HEK293 (cell line): ENCODE measurements at regions not wholly inside any gene's neighbourhood (a gene's known extent, or its start where the extent isn't known, plus 50 kb on each side); places are given as distances from the start of the nearest gene placed in this dataset.

ENCODE experiments used
- CTCF ChIA-PET: fragments of 350-600 bp; formaldehyde crosslinking; extraction: SDS; loops from one replicate; lab custom pipeline; 2021; ENCODE audit warnings: antibody characterized with exemption; lab: Yijun Ruan, JAX
- POLR2A ChIA-PET: fragments of 300-600 bp; formaldehyde crosslinking; extraction: SDS; loops from one replicate; lab custom pipeline; 2020; ENCODE audit warnings: antibody characterized with exemption, inconsistent platforms; lab: Yijun Ruan, JAX
- H3K27ac ChIP-seq: fragments of 200-500 bp; sonication (Bioruptor generic); 2 replicates; pipeline ENCODE4 v1.5.1; 2014; ENCODE audit warnings: low read depth, low read length, control low read depth, inconsistent platforms; ENCODE audit errors: extremely low read depth
- H3K36me3 ChIP-seq, 2 experiments: fragments of 200-500 bp in 1 of 2; sonication (Bioruptor generic) in 1 of 2; 1 replicate in 1 of 2; 2 replicates in 1 of 2; pipeline ENCODE4 v1.5.1; 2014 to 2017; ENCODE audit warnings: inconsistent platforms in 2 of 2, low read length in 2 of 2; ENCODE audit not compliant: control insufficient read depth in 2 of 2, insufficient read depth in 1 of 2
- H3K4me1 ChIP-seq: fragments of 200-500 bp; sonication (Bioruptor generic); 2 replicates; pipeline ENCODE4 v1.5.1; 2014; ENCODE audit warnings: mild to moderate bottlenecking, low read length, inconsistent platforms; ENCODE audit not compliant: control insufficient read depth, insufficient read depth
- H3K4me3 ChIP-seq: 2 replicates; pipeline ENCODE4 v1.5.1; 2011; ENCODE audit warnings: low read depth, mild to moderate bottlenecking, control low read depth, low read length, moderate library complexity
- H3K9me3 ChIP-seq: fragments of 200-500 bp; sonication (Bioruptor generic); 2 replicates; pipeline ENCODE4 v1.5.1; 2014; ENCODE audit warnings: low read depth, low read length, inconsistent platforms; ENCODE audit not compliant: control insufficient read depth, insufficient read depth
- BCL11B ChIP-seq: fragments of 450-650 bp; formaldehyde crosslinking; IDR thresholded peaks from 2 replicates; pipeline ENCODE4 v1.5.1; 2016; ENCODE audit warnings: low read depth, missing biosample characterization, missing genetic modification characterization
- KLF10 ChIP-seq: fragments of 450-650 bp; IDR thresholded peaks from 2 replicates; pipeline ENCODE4 v1.5.1; 2018; ENCODE audit warnings: missing biosample characterization, mild to moderate bottlenecking, missing genetic modification characterization
- PBX3 ChIP-seq: sonication (generic); formaldehyde crosslinking; IDR thresholded peaks from 2 replicates; pipeline ENCODE4 v1.8.1; 2022; ENCODE audit warnings: mild to moderate bottlenecking, moderate library complexity, missing genetic modification reagents
- ZFP69B ChIP-seq: fragments of 450-650 bp; formaldehyde crosslinking; IDR thresholded peaks from 2 replicates; pipeline ENCODE4 v1.5.1; 2016; ENCODE audit warnings: missing biosample characterization, missing genetic modification characterization
- ZNF10 ChIP-seq: fragments of 450-650 bp; formaldehyde crosslinking; IDR thresholded peaks from 2 replicates; pipeline ENCODE4 v1.5.1; 2017; ENCODE audit warnings: missing biosample characterization, missing genetic modification characterization
- ZNF132 ChIP-seq: fragments of 450-650 bp; formaldehyde crosslinking; IDR thresholded peaks from 2 replicates; pipeline ENCODE4 v1.5.1; 2017; ENCODE audit warnings: missing biosample characterization, missing genetic modification characterization, borderline replicate concordance
- ZNF146 ChIP-seq: fragments of 450-650 bp; formaldehyde crosslinking; IDR thresholded peaks from 2 replicates; pipeline ENCODE4 v1.5.1; 2016; ENCODE audit warnings: missing biosample characterization, missing genetic modification characterization
- ZNF239 ChIP-seq: fragments of 450-650 bp; formaldehyde crosslinking; IDR thresholded peaks from 2 replicates; pipeline ENCODE4 v1.5.1; 2016; ENCODE audit warnings: missing biosample characterization, missing genetic modification characterization
- ZNF48 ChIP-seq: fragments of 450-650 bp; formaldehyde crosslinking; IDR thresholded peaks from 2 replicates; pipeline ENCODE4 v1.5.1; 2016; ENCODE audit warnings: missing biosample characterization, missing genetic modification characterization
- ZNF518A ChIP-seq: fragments of 450-650 bp; formaldehyde crosslinking; conservative IDR thresholded peaks from 2 replicates; pipeline ENCODE4 v1.5.1; 2016; ENCODE audit warnings: low read depth, missing biosample characterization, missing genetic modification characterization
- ZNF629 ChIP-seq: fragments of 450-650 bp; formaldehyde crosslinking; IDR thresholded peaks from 2 replicates; pipeline ENCODE4 v1.5.1; 2017; ENCODE audit warnings: missing biosample characterization, missing genetic modification characterization
- ZNF791 ChIP-seq: fragments of 450-650 bp; formaldehyde crosslinking; IDR thresholded peaks from 2 replicates; pipeline ENCODE4 v1.5.1; 2016; ENCODE audit warnings: missing biosample characterization, missing genetic modification characterization
- TF ChIP-seq, protein P1 (sequence below): fragments of 450-650 bp; formaldehyde crosslinking; IDR thresholded peaks from 2 replicates; pipeline ENCODE4 v1.5.1; 2016; ENCODE audit warnings: missing biosample characterization, missing genetic modification characterization
- TF ChIP-seq, protein P2 (sequence below): fragments of 450-650 bp; formaldehyde crosslinking; IDR thresholded peaks from 2 replicates; pipeline ENCODE4 v1.5.0; 2017; ENCODE audit warnings: missing biosample characterization, missing genetic modification characterization, borderline replicate concordance

DNA sequence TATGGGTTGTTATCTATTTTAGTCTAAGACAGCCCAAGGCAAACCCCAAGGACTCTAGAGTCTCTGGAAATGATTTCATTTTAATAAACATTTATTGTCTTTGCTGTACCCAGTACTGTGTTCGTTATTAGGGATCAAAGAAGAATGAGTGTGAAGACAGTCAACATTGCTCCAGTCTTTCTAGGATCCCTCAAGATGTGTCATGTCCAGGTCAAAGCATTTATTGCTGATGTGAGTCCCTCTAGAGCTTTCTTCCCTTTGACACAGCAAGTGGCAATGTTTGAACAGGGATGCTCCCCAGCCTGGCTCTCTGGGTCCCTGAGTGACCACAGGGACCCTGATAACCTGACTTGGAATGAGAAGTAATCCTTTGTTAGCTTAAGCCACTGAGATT, 123.1 kb upstream of the STK17B start (continued):
- TF ChIP-seq, protein P1, sequence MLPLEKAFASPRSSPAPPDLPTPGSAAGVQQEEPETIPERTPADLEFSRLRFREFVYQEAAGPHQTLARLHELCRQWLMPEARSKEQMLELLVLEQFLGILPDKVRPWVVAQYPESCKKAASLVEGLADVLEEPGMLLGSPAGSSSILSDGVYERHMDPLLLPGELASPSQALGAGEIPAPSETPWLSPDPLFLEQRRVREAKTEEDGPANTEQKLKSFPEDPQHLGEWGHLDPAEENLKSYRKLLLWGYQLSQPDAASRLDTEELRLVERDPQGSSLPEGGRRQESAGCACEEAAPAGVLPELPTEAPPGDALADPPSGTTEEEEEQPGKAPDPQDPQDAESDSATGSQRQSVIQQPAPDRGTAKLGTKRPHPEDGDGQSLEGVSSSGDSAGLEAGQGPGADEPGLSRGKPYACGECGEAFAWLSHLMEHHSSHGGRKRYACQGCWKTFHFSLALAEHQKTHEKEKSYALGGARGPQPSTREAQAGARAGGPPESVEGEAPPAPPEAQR = no peak
- no peak for TF ChIP-seq ZNF132 (tag by site-specific recombination)
- TF ChIP-seq, protein P2, sequence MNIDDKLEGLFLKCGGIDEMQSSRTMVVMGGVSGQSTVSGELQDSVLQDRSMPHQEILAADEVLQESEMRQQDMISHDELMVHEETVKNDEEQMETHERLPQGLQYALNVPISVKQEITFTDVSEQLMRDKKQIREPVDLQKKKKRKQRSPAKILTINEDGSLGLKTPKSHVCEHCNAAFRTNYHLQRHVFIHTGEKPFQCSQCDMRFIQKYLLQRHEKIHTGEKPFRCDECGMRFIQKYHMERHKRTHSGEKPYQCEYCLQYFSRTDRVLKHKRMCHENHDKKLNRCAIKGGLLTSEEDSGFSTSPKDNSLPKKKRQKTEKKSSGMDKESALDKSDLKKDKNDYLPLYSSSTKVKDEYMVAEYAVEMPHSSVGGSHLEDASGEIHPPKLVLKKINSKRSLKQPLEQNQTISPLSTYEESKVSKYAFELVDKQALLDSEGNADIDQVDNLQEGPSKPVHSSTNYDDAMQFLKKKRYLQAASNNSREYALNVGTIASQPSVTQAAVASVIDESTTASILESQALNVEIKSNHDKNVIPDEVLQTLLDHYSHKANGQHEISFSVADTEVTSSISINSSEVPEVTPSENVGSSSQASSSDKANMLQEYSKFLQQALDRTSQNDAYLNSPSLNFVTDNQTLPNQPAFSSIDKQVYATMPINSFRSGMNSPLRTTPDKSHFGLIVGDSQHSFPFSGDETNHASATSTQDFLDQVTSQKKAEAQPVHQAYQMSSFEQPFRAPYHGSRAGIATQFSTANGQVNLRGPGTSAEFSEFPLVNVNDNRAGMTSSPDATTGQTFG (tag by site-specific recombination) = no peak
- TF ChIP-seq ZNF629 (tag by site-specific recombination) = no peak

- no peak overlapping the region for H3K27ac ChIP-seq
- H3K36me3 ChIP-seq = peaks cover 0 to 6% of the 10 kb centered on the region in 2 experiments; a peak in 1 of 3 replicates
- POLR2A ChIA-PET = interaction anchor here (0.5 kb wide), 1 partner anchor 168 kb away, joined by 3 read pairs; no protein-coding TSS in a partner anchor
- H3K4me1 ChIP-seq = peaks cover 5% of the 10 kb centered on the region; the same call in 1 of the 2 replicates
- no peak for TF ChIP-seq ZNF518A (tag by site-specific recombination)
- no peak for TF ChIP-seq ZNF10 (tag by site-specific recombination)
- TF ChIP-seq ZFP69B = no peak
- no peak for TF ChIP-seq BCL11B (tag by site-specific recombination)
- TF ChIP-seq ZNF239 (tag by site-specific recombination) = no peak
- no peak for TF ChIP-seq ZNF146 (tag by site-specific recombination)
- TF ChIP-seq KLF10 = no peak
- no peak for TF ChIP-seq PBX3 (CRISPR knock-in tag)
- TF ChIP-seq ZNF791 (tag by site-specific recombination) = no peak
- TF ChIP-seq ZNF48 (tag by site-specific recombination) = no peak
- H3K9me3 ChIP-seq = no peaks in the 10 kb centered on the region
- H3K4me3 ChIP-seq = no peak overlapping the region
- CTCF ChIA-PET = interaction anchor here (0.6 to 2.9 kb wide), 3 partner anchors 13 to 280 kb away, joined by 3 to 20 read pairs (median 3); no protein-coding TSS in a partner anchor
Observed at GRCh38 chr2:196295005-196295404, 123.6 kb upstream of the STK17B start.
